HG02763 (cell line): ENCODE measurements at regions not wholly inside any gene's neighbourhood (a gene's known extent, or its start where the extent isn't known, plus 50 kb on each side); places are given as distances from the start of the nearest gene placed in this dataset.

Experiments used
- ATAC-seq: cut with Tn5 transposase; IDR thresholded peaks from one replicate; pipeline ENCODE4 v1.9.1; 2021; ENCODE audit warnings: mild to moderate bottlenecking, moderate library complexity; ENCODE audit not compliant: unreplicated experiment

- ATAC-seq, result no peak
Measured at GRCh38 chr15:66941791-66942190, 123.6 kb upstream of the SMAD3 start.

DNA sequence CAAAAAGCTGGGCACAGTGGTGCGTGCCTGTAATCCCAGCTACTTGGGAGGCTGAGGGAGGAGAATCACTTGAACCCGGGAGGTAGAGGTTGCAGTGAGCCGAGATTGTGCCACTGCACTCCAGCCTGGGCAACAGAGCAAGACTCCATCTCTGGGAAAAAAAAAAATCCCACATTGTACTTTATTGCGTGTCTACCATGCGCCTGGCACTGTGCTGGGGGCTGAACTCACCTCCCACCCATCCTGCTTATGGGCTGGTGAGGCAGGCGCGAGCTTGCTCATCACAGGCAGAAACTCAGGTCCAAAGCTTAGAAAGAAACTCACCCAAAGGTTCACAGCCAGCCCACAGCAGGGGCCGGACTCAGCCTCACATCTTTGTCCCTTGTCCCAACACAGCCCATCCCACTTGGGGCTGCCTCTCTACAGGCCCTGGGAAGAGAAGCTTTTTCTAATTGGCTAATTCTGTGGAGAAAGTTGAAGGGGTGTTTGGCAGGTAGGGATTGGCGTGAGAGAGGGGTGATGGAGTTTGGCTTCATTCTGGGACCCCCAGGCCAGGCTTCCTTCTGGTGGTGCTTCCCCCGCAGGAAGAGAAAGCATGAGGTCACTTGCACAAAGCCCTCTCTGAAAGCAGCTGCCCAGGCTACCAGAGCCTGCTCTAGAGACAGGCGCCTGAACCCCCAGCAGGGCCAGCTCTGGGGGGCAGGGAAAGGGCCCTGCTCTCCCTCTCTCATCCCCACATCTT, 122.6 kb upstream of the SMAD3 start:
- no peak for ATAC-seq

DNA sequence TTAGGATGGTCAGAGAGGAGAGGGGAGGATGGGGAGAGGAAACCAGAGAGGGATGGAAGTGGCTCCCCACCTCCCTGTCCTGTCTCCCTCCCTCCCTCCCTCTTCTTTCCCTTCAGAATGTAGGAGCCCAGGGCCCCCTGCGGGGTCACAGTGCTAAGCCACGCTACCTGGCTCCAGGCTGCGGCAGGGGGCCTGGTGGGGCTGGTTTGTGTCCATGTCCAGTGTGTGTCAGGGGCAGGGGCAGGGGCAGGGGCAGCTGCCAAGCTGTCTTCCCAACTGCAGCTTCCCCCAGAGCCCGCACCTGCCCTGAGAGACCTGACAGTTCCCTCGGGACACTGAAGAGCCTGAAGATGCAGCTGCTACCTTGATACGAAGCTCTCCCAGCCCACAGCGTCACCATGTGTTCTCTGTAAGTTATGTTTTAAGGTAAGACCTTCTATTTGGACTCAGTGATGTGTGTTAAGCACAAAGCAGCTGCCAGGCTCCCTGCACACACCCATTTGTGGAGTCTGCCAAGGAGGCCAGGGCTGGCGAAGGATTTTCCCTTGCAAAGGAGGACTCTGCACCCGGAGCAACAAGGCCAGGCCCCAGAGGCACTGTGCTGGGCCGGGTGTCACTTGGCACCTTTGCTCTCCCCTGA, 121.8 kb upstream of the SMAD3 start:
- ATAC-seq, result no peak

DNA sequence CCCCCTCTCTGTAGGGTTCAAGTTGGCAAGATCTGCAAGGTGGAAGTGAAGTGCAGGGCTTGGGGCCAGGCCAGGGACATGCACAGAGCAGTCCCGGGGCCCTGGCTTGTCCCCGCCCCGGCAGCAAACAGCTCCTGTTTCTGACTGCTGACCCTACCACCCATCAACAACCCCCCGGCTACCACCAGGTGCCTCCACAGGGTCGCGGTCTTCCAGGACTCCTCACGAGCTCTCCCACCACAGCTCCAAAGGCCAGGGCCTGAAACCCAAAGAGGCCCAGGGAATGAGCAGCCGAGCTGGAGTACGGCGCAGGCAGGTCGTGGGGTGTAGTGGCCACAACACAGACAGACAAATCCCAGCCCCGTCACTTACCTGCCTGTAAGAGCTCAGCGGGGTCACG, 121.3 kb upstream of the SMAD3 start:
- no peak for ATAC-seq

DNA sequence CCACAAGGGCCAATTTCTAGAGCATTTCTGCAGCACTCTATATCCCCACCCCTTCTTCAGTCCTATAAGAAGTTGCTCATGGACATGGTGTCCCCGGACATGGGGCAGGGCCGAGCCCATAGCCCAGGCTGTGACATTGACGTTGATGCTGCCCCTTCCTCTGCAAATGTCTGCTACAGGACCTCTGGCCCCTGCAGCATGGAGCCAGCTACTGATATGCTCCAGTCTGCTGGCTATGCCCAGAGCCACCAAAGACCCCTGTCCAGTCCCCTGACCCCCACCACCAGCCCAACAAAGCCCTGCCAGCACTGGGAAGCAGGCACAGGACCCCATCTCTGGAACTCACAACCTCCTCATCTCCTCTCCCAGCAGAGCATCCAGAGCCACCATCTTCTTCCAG, 120.1 kb upstream of the SMAD3 start:
- no peak for ATAC-seq

DNA sequence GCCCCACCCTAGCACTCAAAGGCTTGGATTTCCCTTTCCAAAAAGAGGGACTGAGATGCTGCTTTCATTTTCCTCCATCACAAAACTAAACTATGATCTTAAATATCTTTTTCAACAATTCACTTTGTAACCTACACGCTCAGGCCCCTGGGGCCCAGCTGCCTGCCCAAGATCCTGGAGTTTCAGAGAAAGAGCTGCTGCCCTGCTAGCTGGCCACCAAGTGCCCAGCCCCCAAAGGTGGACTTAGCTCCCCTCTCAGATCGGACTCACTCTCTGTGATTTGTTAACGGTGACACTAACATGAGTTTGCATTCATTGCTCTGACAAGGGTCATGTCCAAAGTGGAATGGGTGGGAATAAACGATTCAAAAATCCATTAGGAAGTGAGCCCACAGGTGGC, 119.6 kb upstream of the SMAD3 start:
- ATAC-seq, result no peak

DNA sequence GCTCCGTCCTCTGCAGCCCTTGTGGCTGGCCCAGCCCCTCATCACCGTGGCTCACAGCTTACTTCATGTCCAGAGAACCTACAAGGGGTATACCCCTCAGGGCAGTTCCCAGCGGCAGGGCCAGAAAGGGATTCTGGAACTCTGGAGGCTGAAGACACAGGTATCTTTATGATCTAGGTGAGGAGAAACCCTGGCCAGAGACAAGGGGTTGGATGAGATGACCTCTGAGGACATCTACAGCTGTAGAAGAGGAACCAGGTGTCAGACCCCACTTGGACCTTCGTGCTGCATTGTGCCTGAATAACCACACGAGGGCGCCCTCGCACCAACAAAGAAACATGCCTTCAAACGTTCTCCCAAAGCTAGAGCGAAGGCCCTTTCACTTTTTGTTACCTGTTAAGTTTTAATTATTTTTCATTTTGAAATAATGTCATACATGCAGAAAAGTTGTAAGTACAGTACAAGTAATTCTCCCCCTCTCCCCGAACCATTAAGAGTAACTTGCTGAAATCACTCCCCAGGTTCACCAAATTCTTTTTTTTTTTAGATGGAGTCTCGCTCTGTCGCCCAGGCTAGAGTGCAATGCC, 118.7 kb upstream of the SMAD3 start:
- ATAC-seq, result no peak

- no peak for ATAC-seq
Measured at GRCh38 chr15:66947471-66947870, 117.9 kb upstream of the SMAD3 start.

- ATAC-seq, result no peak
Measured at GRCh38 chr15:66948294-66948693, 117.1 kb upstream of the SMAD3 start.

GRCh38 chr15:66950114-66950513, 115.3 kb upstream of the SMAD3 start:
- no peak for ATAC-seq

GRCh38 chr15:66951531-66952320, 113.7 kb upstream of the SMAD3 start:
- no peak for ATAC-seq

DNA sequence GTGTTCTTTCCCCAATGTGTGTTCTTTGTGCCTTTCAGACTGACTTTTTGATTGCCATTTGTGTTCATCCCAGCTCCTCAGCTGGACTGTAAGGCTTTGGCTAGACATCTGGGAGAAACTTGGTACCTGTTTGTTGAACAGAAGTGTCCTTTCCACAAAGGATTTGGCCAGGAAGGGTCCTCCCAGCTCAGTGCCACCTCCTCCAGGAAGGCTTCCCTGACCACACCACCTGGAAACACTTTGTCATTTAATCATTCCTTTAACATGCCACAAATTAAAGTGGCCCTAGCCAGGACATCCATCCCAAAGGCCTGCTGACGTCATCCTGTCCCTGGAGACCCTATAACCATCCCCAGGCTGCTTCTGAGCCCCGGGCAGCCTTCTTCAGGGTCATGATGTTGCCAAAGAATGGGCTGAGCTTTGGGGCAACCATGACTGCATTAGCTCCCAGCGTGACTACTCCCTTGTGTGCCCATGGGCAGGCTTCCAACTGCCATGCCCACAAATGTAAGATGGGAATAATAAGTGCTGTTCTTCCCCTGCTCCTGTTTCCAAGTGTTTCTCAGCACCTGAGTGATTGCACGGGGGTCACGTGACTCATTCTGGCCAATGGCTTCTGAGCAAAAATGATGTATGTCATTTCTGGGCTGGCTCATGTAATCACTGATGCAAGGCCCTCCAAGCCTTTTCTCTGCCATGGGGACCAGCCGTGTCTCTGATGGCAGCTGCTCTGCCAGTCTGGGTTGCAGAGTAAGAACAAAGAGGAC, 112.5 kb upstream of the SMAD3 start:
- ATAC-seq, result no peak

DNA sequence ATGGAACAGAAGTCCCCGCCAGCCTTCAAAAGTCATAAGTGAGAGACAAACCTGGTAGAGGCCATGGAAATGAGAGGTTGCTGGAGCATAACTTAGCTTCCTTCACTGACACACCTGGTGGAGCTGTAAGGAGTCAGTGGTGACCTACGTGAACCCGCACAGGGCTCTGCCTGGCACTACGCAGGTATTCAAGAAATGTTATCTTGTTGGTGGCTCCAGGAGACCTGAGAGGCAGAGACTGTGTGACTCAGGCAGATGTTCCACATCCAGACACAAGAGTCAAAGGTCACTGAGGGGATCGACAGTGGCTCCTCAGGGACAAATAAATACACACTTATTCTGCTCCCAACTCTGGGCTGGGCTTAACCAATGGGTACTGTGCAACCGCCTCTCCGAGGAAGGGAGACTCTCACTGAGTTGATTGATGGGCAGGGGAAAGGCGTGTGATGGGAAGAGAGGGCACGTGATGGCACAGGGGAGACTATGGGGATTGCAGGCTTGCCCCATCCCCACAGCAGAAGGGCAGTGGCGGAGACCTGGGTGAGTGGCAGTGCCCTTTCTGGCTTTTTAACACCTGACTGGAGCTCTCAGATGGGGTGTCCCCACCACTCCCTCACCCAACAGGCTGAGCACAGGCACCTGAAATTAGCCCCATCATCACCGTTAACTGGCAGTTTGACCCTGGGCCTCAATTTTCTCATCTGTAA, 111.7 kb upstream of the SMAD3 start:
- no peak for ATAC-seq

DNA sequence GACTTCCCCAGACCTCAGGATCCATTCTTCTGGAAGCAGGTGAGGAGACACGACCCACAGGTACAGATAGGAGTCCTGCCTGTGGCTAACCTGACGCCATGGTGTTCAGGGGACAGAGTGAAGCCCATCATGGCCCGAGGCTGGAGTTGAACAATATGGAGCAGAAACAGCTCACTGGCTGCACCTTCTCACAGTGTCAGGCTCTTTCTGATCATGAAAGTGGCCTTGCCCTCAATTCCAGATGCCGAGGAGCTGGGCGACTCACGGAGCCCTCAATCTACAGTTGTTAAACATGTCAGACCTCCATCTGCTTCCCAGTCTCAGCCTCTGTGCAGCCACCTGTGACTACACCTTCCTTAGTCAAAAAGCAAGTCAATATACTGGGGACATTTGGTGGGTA, 110.8 kb upstream of the SMAD3 start:
- ATAC-seq, result no peak

DNA sequence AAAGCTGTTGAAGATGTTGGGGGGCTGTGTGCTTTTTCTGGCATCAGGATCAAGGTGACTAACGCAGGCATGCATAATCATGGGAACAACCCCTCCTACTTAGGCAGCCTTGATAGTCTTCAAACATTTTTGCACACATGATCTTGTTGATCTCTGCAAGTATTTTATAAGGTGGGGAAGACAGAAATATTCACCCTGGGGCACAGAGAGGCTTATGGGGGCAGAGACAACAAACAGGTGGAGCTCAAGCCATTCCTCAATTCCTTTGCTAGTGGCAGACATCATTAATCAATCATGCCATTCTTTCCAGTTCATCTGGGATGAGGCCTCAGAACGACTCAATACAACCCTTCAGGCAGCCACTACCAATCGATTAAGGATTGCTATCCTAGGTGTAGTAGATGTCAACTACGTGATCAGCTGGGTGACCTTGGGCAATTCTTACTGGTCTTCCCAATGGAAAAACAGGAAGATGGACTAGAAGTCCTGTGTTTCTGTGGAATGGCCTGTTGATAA, 110.3 kb upstream of the SMAD3 start:
- ATAC-seq, result no peak

DNA sequence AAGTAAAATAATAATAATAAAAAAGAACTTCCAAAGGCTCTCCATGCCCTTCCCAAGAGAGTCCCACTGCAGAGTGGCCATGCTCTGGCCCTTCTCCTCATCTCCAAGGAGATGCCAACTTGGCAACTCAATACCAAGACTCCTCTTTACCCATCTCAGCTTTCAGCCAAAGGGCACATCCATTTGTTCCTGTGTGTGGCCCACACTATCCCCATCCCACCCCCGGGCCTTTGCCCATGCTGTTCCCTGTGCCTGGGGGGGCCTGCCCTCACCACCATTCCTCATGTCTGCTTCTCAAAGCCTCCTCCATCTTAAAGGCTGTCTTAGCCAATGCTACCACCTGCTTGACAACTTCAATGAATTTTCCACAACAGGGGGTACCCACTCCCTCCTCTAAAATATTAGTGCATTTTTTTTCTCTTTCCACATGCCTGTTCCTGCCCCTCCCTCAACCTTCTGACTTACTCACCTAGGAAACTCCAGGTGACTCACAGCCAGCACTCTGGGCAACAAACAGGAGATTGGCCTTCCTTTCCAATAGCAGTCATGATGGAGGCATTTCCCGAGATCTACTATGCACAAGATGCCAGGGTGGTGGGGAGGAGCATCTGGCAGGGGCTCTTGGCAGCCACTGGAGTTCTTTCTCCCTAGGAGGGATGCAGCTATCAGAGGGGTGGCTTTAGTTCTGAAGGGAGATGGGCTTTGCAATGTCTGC, 109.4 kb upstream of the SMAD3 start:
- ATAC-seq, result no peak

GRCh38 chr15:66956672-66957430, 108.6 kb upstream of the SMAD3 start:
- no peak for ATAC-seq

GRCh38 chr15:66957431-66957720, 108.0 kb upstream of the SMAD3 start:
- ATAC-seq, result no peak

GRCh38 chr15:66959066-66959465, 106.3 kb upstream of the SMAD3 start:
- no peak for ATAC-seq
